Vagina (tissue), 2 donors: ENCODE measurements at regions not wholly inside any gene's neighbourhood (a gene's known extent, or its start where the extent isn't known, plus 50 kb on each side); places are given as distances from the start of the nearest gene placed in this dataset.
"Not testable (repeated sequence)": the region's sequence is repeated elsewhere in the genome, so short reads cannot be mapped to it uniquely, and the experiment has no call there.

Source experiments
- DNase-seq, 2 donors: peaks; one replicate each; pipeline ENCODE4 v3.0.0-alpha.2; 2017; ENCODE audit errors: extremely low spot score in 2 of 2
- H3K27ac ChIP-seq: fragments of 200-600 bp; sonication (generic); one replicate; pipeline ENCODE4 v1.5.1; 2019
- H3K27me3 ChIP-seq: fragments of 200-600 bp; sonication (generic); one replicate; pipeline ENCODE4 v1.5.1; 2019
- H3K36me3 ChIP-seq, 2 donors: fragments of 200-600 bp; sonication (generic); one replicate each; pipeline ENCODE4 v1.5.1; 2017 to 2019
- H3K4me1 ChIP-seq: fragments of 200-600 bp; sonication (generic); one replicate; pipeline ENCODE4 v1.5.1; 2019
- H3K4me3 ChIP-seq, 2 donors: fragments of 200-600 bp; sonication (generic); 1 replicate in 1 of 2; 2 replicates in 1 of 2; pipeline ENCODE4 v1.5.1; 2016 to 2019
- H3K9me3 ChIP-seq: fragments of 200-600 bp; sonication (generic); one replicate; pipeline ENCODE4 v1.5.1; 2019
- POLR2A ChIP-seq, 2 donors: fragments of 450-650 bp; IDR thresholded peaks; one replicate each; pipeline ENCODE4 v1.6.1; 2017; ENCODE audit warnings: antibody characterized with exemption in 2 of 2, mild to moderate bottlenecking in 2 of 2, moderate library complexity in 2 of 2
- POLR2AphosphoS5 ChIP-seq, 2 donors: sonication (generic); formaldehyde crosslinking; IDR thresholded peaks; one replicate each; pipeline ENCODE4 v1.9.0; 2017; ENCODE audit warnings: antibody characterized with exemption in 2 of 2, mild to moderate bottlenecking in 2 of 2, low read depth in 1 of 2; ENCODE audit not compliant: insufficient read depth in 1 of 2
- intact Hi-C: fragments of 100-400 bp; cut with DNase I; formaldehyde crosslinking; loops from one replicate; pipeline ENCODE4 v1.15.1; 2023
- TF ChIP-seq, protein P1 (sequence below), 3 experiments: fragments of 450-650 bp in 2 of 3; fragments of 200-600 bp in 1 of 3; sonication (generic) in 1 of 3; IDR thresholded peaks; one replicate each; pipeline ENCODE4 v1.5.1; 2017 to 2019; ENCODE audit warnings: antibody characterized with exemption in 3 of 3, mild to moderate bottlenecking in 2 of 3, moderate library complexity in 2 of 3

DNA sequence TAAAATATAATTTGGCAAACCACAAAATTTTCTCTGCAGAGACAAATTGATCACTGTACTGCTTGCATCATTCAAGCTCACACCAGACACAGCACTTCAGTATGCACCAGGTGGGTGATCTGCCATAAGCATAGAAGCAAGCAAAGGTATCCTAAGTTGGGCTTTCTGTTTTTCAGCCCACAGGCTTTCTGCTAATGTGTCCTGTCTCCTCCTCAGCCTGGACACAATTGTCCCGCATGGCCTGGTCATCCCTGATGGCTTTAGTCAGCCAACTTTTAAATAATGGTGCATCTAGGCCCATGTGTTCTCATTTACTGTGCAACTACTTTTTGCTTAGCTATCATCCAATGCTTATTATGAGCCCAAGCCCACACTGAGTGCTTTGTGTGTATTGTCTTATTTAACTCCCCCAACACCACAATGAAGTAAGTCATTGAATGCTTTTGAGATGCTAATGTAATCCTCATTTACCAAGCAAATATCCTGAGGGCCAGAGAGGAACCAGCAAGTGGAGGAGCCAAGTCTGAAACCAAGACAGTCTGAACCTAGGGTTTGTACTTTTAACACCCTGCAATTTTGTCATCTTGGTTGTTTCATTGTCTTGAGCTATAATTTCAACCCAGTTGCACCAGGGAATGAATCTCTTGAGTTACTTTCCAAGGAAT is 111.2 kb upstream of the SETBP1 start:
- H3K36me3 ChIP-seq: no peaks in the 10 kb centered on the region
- no peak overlapping the region for H3K27ac ChIP-seq
- DNase-seq: no peak
- intact Hi-C loops: no loop called here
- H3K4me1 ChIP-seq: no peaks in the 10 kb centered on the region
- no peak for TF ChIP-seq POLR2AphosphoS5 (IDR thresholded peaks at IDR 0.05; ENCODE audit: insufficient read depth in 1 of 2, low read depth in 1 of 2)
- no peak for TF ChIP-seq POLR2A (IDR thresholded peaks at IDR 0.05)
- TF ChIP-seq, protein P1, sequence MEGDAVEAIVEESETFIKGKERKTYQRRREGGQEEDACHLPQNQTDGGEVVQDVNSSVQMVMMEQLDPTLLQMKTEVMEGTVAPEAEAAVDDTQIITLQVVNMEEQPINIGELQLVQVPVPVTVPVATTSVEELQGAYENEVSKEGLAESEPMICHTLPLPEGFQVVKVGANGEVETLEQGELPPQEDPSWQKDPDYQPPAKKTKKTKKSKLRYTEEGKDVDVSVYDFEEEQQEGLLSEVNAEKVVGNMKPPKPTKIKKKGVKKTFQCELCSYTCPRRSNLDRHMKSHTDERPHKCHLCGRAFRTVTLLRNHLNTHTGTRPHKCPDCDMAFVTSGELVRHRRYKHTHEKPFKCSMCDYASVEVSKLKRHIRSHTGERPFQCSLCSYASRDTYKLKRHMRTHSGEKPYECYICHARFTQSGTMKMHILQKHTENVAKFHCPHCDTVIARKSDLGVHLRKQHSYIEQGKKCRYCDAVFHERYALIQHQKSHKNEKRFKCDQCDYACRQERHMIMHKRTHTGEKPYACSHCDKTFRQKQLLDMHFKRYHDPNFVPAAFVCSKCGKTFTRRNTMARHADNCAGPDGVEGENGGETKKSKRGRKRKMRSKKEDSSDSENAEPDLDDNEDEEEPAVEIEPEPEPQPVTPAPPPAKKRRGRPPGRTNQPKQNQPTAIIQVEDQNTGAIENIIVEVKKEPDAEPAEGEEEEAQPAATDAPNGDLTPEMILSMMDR (IDR thresholded peaks at IDR 0.05): no peak
- H3K27me3 ChIP-seq: no peaks in the 10 kb centered on the region
- no peak overlapping the region for H3K4me3 ChIP-seq
- H3K9me3 ChIP-seq: no peaks in the 10 kb centered on the region

- Histone ChIP-seq H3K4me1 (no peaks in the 10 kb centered on the region), H3K9me3 (no peaks in the 10 kb centered on the region), H3K27ac (no peak overlapping the region), H3K36me3 (no peaks in the 10 kb centered on the region), H3K4me3 (no peak overlapping the region), H3K27me3 (no peaks in the 10 kb centered on the region)
- no peak for DNase-seq
- TF ChIP-seq POLR2AphosphoS5 (IDR thresholded peaks at IDR 0.05; ENCODE audit: insufficient read depth in 1 of 2, low read depth in 1 of 2) (no peak), POLR2A (IDR thresholded peaks at IDR 0.05) (no peak)
- TF ChIP-seq, protein P1 (IDR thresholded peaks at IDR 0.05): peak in 1 of 3 experiments; percentile 18
- intact Hi-C loops: no loop called here
Observed at GRCh38 chr18:44579028-44579702, 101.5 kb upstream of the SETBP1 start.

- intact Hi-C loops: no loop called here
- H3K4me1 ChIP-seq: no peaks in the 10 kb centered on the region
- H3K4me3 ChIP-seq: no peak overlapping the region
- H3K27me3 ChIP-seq: no peaks in the 10 kb centered on the region
- TF ChIP-seq POLR2A (IDR thresholded peaks at IDR 0.05) (no peak), POLR2AphosphoS5 (IDR thresholded peaks at IDR 0.05; ENCODE audit: insufficient read depth in 1 of 2, low read depth in 1 of 2) (no peak)
- no peaks in the 10 kb centered on the region for H3K9me3 ChIP-seq
- H3K27ac ChIP-seq: no peak overlapping the region
- no peak for DNase-seq
- H3K36me3 ChIP-seq: no peaks in the 10 kb centered on the region
Observed at GRCh38 chr18:44579745-44580144, 100.9 kb upstream of the SETBP1 start.

DNA sequence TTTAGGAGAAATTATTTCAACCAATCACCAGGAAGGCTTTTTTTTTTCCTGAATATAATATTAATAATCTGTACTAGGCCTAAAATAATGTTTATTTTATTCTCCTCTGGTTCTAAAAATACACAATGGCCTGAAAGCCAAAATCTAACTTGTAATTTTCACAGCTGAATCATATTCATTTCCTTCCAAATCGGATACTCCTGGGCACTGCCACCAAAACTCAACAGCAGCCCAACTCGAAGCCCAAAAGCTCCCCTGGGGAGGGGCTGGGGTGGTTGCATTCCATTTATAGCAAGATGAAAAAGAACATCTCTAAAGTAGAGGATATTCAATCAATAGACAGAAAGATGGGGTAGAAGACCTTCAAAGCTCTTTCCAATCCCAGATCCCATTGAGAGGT is 100.5 kb upstream of the SETBP1 start:
- TF ChIP-seq, protein P1 (IDR thresholded peaks at IDR 0.05): no peak
- no peak for TF ChIP-seq POLR2AphosphoS5 (IDR thresholded peaks at IDR 0.05; ENCODE audit: insufficient read depth in 1 of 2, low read depth in 1 of 2)
- no peak for TF ChIP-seq POLR2A (IDR thresholded peaks at IDR 0.05)
- no peaks in the 10 kb centered on the region for H3K36me3 ChIP-seq
- no peaks in the 10 kb centered on the region for H3K27me3 ChIP-seq
- no peak for DNase-seq
- H3K9me3 ChIP-seq: no peaks in the 10 kb centered on the region
- no peak overlapping the region for H3K4me3 ChIP-seq
- no peaks in the 10 kb centered on the region for H3K4me1 ChIP-seq
- H3K27ac ChIP-seq: no peak overlapping the region
- intact Hi-C loops: no loop called here

- H3K4me1 ChIP-seq, H3K4me3 ChIP-seq, H3K9me3 ChIP-seq, H3K27ac ChIP-seq, H3K27me3 ChIP-seq, intact Hi-C loops, H3K36me3 ChIP-seq, DNase-seq: not testable (repeated sequence)
Observed at GRCh38 chr18:44580782-44581181, 99.9 kb upstream of the SETBP1 start.

DNA sequence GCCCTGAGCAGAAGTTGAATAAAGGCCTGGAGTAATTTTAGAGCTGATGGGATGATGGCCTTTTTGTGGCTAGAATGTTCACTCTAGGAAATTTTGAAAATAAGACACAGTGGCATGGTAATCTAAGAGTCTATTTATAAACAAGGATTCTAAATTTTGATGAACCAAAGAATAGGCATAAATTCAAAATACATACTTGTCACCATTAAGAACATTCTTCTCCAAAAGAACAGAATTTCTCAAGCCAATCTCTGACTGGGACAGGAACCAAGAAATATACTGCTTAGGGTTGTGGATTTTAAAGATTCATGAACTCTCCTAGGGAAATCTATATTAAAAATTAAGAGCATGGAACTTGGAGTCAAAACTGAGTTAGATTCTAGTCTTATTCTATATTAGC is 98.2 kb upstream of the SETBP1 start:
- Histone ChIP-seq H3K27ac (no peak overlapping the region), H3K36me3 (no peaks in the 10 kb centered on the region), H3K9me3 (no peaks in the 10 kb centered on the region), H3K4me3 (no peak overlapping the region), H3K4me1 (no peaks in the 10 kb centered on the region), H3K27me3 (no peaks in the 10 kb centered on the region)
- no peak for DNase-seq
- intact Hi-C loops: no loop called here
- no peak for TF ChIP-seq POLR2A (IDR thresholded peaks at IDR 0.05)
- TF ChIP-seq, protein P1 (IDR thresholded peaks at IDR 0.05): no peak
- no peak for TF ChIP-seq POLR2AphosphoS5 (IDR thresholded peaks at IDR 0.05; ENCODE audit: insufficient read depth in 1 of 2, low read depth in 1 of 2)
